ENCODE measurements at regions not wholly inside any gene's neighbourhood (a gene's known extent, or its start where the extent isn't known, plus 50 kb on each side); places are given as distances from the start of the nearest gene placed in this dataset.
"Not testable (repeated sequence)": the region's sequence is repeated elsewhere in the genome, so short reads cannot be mapped to it uniquely, and the experiment has no call there.

GRCh38 chr4:183011213-183011907, 87.7 kb upstream of the WWC2 start:
- DNase-seq (ENCODE audit: low read depth) = no peak
- H3K4me3 ChIP-seq (ENCODE audit: low read length) = no peak overlapping the region
- TF ChIP-seq CTCF (conservative IDR thresholded peaks at IDR 0.05; ENCODE audit: low read length) = no peak

- H3K4me3 ChIP-seq (ENCODE audit: low read length) = no peak overlapping the region
- no peak for TF ChIP-seq CTCF (conservative IDR thresholded peaks at IDR 0.05; ENCODE audit: low read length)
- no peak for DNase-seq (ENCODE audit: low read depth)
Measured at GRCh38 chr4:183008492-183008891, 90.6 kb upstream of the WWC2 start.

GRCh38 chr4:183004370-183004769, 87.2 kb upstream of the DCTD start:
- H3K4me3 ChIP-seq (ENCODE audit: low read length); DNase-seq (ENCODE audit: low read depth): not testable (repeated sequence)

GRCh38 chr4:182994171-182994570, 77.0 kb upstream of the DCTD start:
- H3K4me3 ChIP-seq (ENCODE audit: low read length) = no peak overlapping the region
- no peak for TF ChIP-seq CTCF (conservative IDR thresholded peaks at IDR 0.05; ENCODE audit: low read length)
- DNase-seq (ENCODE audit: low read depth) = no peak

GRCh38 chr4:182978152-182978827, 61.1 kb upstream of the DCTD start:
- H3K4me3 ChIP-seq (ENCODE audit: low read length) = no peak overlapping the region
- DNase-seq (ENCODE audit: low read depth) = peak; percentile 28
- TF ChIP-seq CTCF (conservative IDR thresholded peaks at IDR 0.05; ENCODE audit: low read length) = no peak

DNA sequence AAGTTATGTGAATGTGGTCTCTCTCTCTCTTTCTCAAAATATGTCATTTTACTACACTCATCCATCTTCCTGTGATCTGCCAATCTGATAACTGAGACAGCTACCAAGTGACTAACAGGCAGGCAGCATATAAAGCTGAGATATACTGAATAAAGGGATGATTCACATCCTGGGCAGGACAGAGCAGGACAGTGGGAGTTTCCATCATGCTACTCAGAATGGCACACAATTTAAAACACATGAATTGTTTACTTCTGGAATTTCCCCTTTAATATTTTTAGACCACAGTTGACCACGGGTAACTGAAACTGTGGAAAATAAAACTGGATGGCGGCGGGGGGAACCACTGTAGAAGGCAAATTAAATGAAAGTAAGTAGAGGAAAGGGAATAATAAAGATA, 58.6 kb upstream of the DCTD start:
- no peak overlapping the region for H3K4me3 ChIP-seq (ENCODE audit: low read length)
- TF ChIP-seq CTCF (conservative IDR thresholded peaks at IDR 0.05; ENCODE audit: low read length) = no peak
- DNase-seq (ENCODE audit: low read depth) = peak; percentile 71

DNA sequence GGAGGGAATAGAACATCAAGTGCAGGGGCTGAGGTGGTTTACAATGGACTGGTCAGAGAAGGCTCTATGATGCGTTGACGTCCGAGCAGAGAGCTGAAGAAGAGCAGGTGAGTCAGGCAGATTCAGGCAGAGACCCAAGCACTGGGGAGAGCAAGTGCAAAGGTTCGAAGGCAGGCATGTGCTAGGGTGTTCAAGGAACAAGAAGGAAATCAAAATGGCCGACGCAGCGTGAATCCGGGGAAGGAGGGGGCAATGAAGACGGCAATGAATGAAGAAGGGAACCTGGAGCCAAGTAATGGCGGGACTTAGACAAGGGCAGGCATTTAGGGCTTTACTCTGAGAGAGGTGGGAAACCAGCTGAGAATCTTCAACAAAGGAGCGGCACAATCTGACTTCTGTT, 56.8 kb upstream of the DCTD start:
- TF ChIP-seq CTCF (conservative IDR thresholded peaks at IDR 0.05; ENCODE audit: low read length) = no peak

More for the DNA sequence above, 56.8 kb upstream of the DCTD start:
- DNase-seq (ENCODE audit: low read depth) = no peak
- H3K4me3 ChIP-seq (ENCODE audit: low read length) = no peak overlapping the region
